NCI-H1092 (cell line): ENCODE measurements at regions not wholly inside any gene's neighbourhood (a gene's known extent, or its start where the extent isn't known, plus 50 kb on each side); places are given as distances from the start of the nearest gene placed in this dataset.
"Not testable (repeated sequence)": the region's sequence is repeated elsewhere in the genome, so short reads cannot be mapped to it uniquely, and the experiment has no call there.

Experiments
- DNase-seq: peaks from one replicate; lab custom pipeline; 2025; lab: John Stamatoyannopoulos, UW

DNA sequence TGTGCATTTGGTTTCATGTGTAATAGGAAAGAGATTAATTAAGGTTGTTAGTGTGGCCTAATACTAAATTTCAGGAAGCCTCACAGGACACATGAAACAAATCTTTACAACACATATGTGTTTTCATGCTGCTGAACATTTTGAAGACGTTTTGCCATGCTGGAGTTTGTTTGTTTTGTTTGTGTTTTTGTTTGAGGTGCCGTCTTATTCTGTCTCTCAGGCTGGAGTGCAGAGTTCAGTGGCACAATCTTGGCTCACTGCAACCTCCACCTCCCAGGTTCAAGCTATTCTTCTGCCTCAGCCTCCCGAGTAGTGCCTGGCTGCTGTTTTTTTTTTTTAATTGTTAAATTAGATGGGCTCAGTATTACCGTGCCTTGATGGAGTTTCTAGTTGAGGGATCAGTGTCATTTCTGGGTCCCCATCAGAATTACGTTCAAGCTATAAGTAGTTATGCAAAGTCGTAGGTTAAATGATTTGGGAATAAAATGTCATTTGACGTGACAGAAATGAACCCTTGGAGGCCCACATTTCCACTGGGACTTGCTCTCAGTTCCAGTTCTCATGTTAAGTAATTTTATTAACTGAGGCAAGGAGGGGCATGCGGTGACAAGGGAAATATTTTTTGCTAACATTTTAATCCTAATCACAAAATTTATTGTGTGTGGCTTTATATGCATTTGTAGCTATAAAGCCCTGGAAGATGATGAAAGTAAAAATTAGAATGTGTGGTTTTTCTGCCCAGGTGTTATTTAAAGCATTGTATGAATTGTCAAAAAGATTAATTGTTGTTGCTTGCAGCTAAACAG lies 196.9 kb downstream of the TM9SF2 start:
- no peak for DNase-seq

DNA sequence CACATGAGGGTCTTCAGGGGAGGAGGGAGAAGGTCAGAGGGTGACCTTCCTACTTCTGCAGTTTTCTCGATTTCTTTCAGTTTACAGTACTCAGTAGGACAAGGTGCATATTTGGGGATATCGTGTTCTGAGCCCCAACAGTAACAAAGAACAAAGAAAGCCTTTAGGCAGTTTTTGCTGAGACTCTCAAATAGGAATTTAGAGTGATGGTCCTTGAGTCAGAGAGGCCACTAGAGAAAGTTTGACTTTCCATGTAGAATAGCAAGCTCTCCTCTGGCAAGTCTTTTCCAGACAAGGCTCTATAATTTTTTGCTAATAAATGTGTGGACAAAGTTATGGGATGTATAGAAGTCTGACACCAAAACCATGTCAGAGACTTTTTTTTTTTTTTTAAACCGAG lies 194.6 kb downstream of the TM9SF2 start:
- no peak for DNase-seq

DNA sequence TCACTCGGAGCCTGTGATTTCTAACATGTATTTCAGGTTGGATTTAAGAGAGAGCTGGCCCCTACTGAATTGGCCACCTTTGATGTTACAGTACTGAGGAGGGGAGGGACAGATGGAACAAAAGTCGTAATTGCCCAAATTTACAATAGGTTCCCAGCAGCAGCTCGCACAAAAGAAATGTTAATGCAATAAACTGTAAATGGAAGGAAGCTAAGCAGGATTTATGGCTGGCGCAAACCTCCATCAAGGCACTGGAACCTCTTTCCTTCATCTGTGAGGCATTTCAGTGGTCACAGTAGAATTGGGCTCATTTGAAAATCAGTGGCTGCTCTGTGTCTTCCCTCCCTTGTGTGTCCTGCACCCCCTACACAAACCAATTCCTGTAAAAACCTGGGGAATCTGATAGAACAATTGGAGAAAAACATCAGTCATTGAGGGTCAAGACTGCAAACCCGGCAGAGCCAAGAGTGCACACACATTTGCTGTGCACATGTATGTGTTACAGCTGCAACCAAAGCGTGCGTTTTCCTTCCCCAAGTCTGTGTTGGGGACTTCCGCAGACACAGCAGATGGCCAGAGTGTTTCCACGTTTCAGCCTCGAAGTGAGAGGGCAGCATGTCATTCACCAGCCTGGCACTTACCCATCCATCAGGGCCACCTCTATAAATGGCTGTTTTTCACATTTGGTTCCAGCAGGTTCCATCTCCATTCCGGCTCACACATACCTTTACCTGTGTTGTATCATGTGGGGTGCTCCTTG lies 192.8 kb downstream of the TM9SF2 start:
- no peak for DNase-seq

DNA sequence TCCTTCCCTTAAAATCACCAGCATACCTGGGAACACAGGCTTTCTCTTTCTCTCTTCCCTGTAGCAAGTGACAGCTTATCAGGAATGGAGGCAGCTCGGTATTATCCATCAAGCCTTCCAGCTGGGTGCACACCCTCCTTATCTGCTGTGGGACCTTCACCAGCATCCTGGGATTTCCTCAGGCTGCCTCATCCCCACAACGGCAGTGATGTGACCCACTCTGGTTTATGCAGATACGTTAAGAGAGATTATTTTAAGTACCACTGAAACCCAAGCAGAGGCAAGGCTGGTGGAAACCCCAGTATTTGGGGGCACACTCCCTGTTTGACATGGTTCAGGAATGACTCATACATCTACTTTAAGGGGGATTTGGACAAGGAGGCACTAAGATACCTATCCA lies 192.1 kb downstream of the TM9SF2 start:
- no peak for DNase-seq

DNA sequence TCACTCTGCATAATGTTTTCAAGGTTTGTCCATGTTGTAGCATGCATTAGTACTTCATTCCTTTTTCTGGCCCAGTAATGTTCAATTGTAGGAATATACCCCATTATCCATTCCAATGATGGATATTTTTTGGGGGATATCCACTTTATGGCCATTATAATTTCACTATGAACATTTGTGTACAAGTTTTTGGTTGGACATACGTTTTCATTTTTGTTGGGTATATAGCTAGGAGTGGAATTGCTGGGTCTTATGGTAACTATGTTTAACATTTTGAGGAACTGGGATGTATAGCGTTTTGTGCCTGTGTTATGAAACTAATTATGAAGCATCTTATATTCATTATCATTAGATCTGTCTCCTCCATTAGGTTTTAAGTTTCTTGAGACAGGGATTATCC lies 191.6 kb downstream of the TM9SF2 start:
- no peak for DNase-seq

DNA sequence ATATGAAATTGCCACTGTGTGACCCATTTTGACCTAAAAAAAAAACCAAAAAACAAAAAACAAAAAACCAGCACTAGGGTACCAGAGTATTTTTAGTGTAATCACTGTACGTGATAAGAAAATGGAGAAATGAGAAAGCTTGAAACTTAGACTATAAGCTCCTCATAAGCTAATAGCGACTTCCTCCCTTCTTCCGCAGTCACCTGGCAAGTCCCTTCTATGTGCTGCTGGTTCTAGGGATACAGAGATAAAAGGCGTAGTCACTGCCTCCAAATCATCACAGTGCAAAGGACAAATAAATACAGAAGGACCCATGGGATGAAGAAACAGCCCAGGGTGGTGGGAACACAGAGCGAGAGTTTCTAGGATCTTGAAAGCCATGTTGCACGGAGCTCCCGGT lies 190.3 kb downstream of the TM9SF2 start:
- DNase-seq: no peak

DNA sequence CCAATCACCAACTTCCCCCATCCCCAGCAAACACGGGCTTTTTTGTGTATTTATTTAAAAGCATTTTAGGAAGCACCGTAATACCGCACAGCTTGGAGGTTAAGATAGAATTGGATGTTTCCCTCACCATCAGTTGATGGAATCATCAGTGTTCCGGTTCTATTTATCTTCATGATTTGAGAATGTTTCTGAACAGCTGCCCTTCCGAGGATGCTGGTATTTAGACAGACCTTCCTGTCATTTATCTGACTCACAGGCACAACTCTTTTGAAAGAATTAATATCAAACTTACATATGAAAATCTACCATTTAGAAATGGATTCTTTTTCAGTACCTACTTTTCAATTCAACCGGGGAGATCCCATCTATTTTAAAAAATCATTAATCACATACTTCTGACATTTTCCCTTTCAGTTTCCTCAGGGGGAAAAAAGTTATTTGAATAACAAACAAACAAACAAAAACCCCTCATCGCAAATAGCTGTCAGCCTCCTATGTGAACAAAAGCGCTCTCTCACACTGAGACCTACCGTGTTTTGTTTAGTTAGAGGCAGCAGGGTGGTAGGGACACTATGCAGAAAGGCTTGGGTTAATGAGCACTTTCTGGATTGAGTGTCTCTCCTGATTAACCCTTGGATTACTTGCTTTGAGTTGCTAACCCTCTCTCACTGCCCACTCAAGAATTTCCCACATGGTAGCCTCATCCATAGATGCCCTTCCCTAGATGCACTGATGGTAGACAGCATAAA lies 189.3 kb downstream of the TM9SF2 start:
- DNase-seq: no peak

DNA sequence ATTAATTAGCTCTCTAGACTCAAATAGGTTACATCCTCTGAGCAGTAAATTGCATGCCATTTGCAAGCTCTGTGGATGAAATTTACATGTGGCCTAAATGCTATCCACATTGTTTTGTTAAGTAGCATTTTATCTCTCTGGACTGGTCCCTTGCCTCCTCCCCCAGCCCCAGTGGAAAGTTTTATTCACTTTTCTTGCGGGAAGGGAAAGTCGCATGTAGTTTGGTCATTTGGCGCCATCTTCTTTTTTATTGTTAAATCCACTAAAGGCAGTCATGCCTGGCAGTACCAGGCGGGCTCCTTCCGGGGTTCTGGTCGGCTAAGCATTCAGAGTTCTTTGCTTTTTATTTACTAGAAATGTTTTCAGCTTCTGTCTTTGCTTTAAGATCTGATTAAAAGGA lies 188.7 kb downstream of the TM9SF2 start:
- DNase-seq: no peak

DNA sequence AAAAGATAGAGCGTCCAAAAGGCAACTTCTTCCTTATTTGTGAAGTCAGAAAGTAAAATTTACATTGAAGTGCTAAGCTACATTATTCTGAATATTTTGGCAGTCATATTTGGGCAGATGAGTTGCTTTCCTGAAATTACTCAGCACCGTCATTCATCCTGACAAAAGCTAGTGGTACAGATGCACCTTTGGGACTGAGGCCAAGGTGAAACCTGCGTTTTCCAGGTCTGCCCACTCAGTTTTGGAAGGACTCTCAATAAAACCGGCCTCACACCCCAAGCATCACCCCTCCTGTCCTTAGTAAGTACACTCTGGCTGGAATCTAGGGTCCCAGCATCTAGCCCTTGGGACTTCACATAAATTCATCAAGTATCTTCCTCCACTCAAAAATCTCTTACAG lies 187.5 kb downstream of the TM9SF2 start:
- DNase-seq: no peak

DNA sequence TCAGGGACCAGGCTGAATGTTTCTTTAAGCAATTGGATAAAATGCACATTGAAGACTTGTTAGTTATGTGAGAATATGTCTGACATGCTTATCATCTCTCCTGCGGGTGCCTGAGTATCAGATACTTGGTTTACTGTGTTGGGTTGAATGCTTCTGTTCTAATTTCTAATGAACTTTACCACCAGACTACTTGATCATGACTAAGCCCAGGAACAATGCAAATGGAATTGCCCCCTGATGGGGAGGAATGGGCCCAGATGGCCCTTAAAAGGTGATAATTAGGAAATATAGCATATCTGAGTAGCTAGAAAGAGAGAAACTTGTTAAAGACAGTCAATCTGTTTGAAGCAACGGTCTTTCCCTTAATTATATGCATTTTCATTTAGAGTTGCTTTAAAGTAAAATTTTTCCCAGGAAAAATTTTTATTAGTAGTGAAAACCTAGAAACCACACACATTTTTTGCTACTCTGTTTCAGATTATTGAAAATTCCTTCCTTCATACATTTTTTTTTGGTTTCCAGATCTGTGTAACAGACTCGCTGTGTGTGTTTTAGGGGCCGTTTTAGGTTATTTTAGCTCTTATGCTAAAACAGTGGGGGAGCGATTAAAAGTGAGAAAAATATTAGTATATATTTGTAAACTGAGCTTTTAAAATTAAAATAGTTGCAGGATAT lies 186.6 kb downstream of the TM9SF2 start:
- DNase-seq: no peak

DNA sequence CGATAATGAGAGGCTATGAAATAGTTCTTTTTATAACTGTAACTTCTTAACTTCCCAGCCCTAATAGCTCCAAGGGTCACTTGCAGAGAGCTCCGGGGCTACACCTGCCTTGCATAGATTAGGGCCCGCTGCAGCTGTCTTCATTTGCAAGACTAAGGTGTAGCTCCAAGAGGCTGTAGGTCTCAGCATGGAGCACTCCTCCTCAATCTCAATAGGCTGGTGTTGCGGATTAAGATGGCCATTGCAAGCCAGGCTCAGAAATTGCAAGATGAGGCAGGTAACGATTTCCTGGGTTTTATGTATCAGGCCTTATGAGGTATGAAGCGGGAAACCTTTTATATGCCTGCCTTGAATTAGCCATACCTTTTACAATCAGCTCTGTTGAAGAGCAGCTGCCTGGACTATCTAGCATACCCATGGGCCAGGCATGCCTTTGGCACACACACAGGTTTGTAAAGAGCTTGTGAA lies 185.7 kb downstream of the TM9SF2 start:
- no peak for DNase-seq

DNA sequence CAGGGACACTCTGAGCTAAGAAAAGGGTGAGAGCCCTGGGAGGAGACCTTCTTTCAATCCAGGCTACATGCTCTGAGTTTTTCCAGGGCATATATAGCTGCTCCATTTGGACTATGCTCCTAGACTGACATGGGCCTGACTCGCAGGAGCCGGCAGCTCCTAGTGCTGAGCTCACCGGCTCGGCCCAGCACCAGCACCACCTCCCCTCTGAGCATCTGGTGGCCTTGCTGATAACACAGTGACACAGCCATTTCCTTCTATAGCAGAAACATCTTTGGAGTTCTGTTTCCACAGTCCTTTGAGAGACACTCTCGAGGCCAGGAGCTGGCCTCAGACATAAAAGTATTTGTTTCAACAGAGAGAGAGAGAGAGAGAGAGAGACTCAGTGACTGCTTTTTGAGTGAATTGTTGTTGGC lies 184.9 kb downstream of the TM9SF2 start:
- DNase-seq: no peak

DNA sequence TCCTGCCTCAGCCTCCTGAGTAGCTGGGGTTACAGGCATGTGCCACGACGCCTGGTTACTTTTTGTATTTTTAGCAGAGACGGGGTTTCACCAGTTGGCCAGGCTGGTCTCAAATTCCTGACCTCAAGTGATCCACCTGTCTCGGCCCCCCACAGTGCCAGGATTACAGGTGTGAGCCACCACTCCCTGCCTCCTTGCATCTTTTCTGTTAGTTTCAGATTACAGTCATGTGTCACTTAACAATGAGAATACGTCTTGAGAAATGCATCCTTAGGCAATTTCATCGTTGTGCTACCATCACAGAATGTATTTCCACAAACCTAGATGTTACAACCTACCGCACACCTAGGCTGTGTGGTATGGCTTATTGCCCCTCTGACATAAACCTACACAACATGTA lies 180.4 kb downstream of the TM9SF2 start:
- DNase-seq: no peak

DNA sequence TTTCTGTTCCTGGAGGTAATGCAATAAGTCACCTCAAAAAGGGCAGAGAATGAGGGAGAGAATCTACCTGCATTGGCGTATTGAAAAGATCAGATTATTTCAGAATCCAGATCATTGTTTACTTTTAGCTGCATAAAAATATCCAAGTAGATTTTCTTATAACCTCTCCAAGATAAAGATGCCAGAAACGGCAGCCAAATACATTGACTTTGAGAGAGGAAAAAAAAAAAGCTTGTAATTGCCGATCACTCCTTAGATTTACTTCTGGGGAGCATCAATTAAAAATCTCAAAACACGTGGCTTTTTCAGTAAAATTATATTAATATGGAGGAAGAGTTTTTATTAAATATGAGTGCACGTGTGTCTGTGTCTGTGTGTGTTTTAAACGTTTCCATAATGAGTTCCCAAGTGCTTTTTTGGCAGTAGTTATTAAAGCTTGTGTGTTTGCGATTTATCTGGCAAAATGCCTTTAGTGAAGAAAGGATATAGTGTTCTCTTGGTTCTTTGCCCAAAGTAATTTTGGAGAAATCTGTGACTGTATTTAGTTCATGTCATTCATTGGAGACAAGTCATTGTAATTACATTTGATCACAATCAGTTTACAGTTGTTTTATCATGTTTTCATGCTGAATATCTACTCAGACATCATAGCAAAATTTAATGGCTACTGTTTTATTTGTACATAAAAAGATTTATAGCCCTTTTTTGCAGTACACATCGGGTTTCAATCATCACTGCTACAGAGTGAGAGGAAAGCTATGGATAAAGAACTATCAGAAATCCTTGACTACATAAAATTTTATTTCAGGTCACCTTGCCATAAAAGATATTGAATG lies 176.1 kb downstream of the TM9SF2 start:
- DNase-seq: peak; percentile 98

DNA sequence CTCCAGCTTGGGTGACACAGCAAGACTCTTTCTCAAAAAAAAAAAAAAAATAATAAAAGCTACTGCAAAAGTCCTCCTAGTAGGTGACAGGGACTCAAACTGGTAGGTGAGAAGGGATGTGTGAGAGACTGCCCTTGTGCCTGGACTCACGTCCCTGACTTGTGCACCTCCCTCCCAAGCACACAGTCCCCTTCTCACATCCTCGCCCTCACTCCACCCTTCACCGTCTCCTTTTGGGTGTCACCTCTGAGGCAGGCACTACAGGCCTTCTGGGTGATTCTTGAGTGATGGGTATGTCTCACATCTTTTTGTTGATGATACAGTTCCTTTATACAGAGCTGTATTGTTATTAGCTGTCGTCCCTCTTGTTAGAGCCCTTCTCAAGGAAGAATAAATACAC lies 170.5 kb downstream of the TM9SF2 start:
- DNase-seq: no peak

DNA sequence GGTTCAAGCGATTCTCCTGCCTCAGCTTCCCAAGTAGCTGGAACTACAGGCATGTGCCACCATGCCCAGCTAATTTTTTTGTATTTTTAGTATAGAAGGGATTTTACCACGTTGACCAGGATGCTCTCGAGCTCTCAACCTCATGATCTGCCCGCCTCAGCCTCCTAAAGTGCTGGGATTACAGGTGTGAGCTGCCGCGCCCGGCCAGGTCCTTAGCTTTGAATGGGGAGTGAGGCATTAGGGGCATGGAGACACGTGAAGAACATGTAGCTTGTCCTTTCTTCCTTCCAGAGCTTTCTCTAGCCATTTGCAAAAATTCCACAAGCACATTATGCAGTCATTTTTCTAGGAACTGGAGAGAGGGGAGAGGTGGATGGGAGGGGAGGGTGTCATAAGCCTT lies 167.8 kb downstream of the TM9SF2 start:
- not testable (repeated sequence) for DNase-seq

DNA sequence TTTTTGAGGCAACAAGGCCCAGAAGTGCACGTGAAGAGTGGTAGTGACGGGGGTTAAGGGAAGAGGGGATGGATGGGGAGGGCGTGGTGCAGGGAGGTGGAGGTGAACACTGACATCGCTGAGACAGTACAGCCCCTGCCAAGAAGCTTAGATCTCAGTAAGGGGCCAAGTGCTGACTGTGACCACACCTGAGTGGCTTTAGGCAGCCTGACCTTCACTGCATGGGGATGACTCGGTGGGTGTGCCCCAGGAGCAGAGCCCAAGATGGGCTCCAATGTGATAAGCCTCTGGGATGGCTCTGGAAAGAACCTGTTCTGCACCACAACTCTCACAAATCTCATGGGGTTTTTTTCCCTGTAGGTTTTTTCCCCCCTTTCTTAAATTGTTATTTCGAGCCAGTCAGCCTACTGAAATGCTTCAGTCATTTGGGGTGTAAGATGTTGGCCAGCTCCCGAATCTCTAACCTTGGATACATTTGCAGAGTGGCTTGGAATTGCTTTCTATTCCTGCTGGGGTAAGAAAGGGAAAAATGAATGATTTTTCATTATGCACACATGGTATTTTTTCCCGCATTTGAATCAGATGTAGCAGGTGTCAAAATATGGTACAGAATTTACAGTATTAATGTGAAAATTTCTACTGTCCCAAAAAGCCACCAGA lies 165.0 kb downstream of the TM9SF2 start:
- DNase-seq: no peak

DNA sequence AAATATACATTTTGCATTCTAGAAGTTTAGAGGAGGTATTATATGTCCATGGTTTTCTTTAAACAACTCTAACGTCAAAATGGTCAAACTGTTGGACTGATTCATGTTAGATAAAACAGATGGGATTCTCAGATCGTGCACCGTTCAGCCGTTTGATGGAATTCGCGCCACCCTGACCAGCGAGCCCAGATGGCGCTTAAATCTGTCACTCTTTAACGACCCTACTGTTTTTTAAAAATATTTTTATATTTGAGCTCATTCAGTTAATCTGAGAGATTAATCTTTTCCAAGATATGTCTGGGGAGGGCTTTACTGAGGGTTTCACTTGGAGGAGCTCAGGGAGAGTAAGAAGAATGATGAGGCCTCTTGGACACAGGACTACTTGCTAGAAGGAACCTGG lies 164.4 kb downstream of the TM9SF2 start:
- DNase-seq: no peak

DNA sequence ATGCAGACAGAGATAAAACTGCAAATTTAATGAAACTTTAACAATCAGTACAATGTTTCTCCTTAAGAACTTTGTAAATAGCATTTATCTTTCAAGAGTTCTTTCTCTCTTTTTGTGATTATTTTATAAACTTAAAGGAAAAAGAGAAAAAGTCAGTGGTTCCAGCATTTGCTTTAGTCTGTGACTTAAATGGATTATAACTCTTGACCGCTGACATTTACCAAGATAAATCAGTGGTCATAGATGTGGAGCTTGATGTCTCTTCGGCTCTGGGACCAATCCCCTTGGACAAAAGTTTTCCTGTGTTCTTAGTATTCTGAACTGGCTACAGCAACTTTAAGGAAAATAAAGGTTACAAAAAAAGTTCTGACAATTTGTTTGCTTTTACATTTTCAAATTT lies 162.6 kb downstream of the TM9SF2 start:
- DNase-seq: no peak

DNA sequence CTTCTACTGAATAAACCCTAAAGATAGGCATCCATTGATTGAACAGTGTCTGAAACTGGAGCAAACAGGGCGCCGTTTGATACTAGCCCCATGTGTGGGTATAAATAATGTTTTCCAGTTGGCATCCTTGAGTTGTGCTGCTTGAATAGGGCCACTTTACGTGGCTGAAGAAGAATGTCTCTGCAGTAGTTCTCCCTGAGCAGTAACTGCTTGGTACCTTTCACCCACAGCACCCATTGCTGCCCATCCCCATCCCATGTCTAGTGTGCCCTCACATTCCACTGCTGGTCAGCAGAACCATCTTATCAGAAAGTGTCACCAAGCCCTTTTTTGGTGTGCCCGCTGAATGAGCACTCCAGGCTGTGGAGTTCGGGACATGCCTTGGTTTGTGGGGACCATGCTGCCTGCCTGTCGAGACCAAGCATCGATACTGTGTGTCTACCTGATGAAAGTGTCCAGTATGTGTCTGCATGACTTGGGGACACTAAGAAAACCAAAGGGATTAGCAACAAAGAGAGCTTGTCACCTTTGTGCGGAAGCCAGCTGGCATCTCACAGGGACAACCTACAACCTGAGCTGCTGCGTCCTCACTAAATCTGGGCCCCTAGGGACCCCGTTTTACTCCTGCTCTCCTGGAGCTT lies 162.0 kb downstream of the TM9SF2 start:
- DNase-seq: no peak
